Activated naive CD4-positive, alpha-beta T cell treated with Interleukin-2 at 50 U/mL for 16 hours (primary cell): ENCODE measurements at regions not wholly inside any gene's neighbourhood (a gene's known extent, or its start where the extent isn't known, plus 50 kb on each side); places are given as distances from the start of the nearest gene placed in this dataset.
A peak's percentile ranks its signal among the peaks of the same experiment; 100 is the strongest.

ENCODE experiments used
- DNase-seq: peaks from one replicate; pipeline ENCODE4 v3.0.0-alpha.2; 2020

GRCh38 chr14:38074081-38074480 is 133.6 kb upstream of the SSTR1 start:
- DNase-seq = no peak

- DNase-seq = no peak
Measured at GRCh38 chr14:38074754-38075153, 132.9 kb upstream of the SSTR1 start.

GRCh38 chr14:38078393-38078792 is 129.3 kb upstream of the SSTR1 start:
- DNase-seq = peak; percentile 25

- no peak for DNase-seq
Measured at GRCh38 chr14:38079268-38079667, 128.4 kb upstream of the SSTR1 start.

DNA sequence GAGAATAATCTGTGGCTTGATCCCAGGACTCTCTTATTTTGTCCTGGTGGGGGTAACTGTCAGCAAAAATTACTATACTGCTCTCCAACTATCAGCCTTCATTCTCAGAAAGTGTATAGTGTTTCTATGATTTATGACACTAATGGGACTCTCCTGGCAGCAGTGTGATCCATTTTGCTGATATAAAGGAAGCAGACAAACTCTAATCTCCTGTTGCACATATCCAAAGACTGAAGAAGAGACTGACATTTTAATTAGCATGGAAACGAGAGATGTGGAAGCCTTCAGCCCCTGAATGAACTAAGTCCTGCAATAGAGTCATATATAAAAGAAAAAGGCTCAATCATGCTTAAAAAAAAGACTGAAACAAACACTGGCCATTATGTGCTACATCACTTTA is 127.8 kb upstream of the SSTR1 start:
- no peak for DNase-seq

GRCh38 chr14:38080696-38081095 is 127.0 kb upstream of the SSTR1 start:
- DNase-seq = no peak

- DNase-seq = no peak
Measured at GRCh38 chr14:38083039-38083438, 124.7 kb upstream of the SSTR1 start.

- DNase-seq = no peak
Measured at GRCh38 chr14:38089123-38089522, 118.6 kb upstream of the SSTR1 start.

DNA sequence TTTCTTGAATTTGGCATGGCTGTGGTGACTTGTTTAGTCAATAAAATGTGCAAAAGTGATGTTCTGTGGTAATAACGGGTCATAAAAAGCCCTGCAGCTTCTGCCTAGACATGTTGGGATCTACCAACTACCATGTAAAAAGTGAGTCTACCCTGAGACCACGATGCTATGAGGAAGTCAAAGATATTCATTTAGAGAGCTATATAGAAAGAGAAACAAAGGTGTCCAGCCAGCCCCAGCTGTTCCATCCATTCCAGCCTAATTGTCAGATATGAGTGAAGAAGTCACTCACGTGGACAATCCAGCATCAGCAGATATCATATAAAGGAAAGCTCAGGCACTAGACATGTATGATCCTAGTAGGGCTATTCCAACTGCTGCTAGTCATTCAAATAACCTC is 117.2 kb upstream of the SSTR1 start:
- DNase-seq = no peak

DNA sequence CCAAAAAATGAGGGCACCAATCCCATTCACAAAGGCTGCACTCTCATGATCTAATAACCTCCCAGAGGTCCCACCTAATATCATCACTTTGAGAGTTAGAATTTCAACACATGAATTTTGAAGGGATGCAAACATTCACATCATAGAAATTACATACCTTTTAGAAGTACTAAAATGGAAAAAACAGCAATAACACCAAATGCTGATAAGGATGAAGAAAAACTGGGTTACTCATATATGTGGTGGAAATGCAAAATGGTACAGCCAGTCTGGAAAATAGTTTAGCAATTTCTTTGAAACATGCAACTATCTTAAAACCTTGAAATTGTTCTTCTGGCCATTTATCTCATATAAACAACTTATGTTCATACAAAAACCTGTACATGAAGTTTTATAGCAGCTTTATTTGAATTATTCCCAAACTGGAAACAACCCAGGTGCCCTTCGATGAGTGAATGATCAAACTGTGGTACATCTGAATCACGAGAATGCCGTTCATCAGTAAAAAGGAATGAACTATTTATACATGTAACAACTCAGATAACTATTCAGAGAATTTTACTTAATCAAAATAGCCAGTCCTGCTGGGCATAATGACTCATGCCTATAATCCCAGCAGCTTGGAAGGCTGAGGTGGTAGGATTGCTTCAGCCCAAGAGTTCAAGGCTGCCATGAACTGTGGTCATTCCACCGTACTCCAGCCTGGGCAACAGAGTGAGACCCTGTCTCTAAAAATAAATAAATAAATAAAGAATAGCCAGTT is 109.4 kb upstream of the SSTR1 start:
- DNase-seq = no peak

GRCh38 chr14:38101679-38102078 is 106.0 kb upstream of the SSTR1 start:
- DNase-seq = no peak

GRCh38 chr14:38103542-38104225 is 104.0 kb upstream of the SSTR1 start:
- DNase-seq = no peak

DNA sequence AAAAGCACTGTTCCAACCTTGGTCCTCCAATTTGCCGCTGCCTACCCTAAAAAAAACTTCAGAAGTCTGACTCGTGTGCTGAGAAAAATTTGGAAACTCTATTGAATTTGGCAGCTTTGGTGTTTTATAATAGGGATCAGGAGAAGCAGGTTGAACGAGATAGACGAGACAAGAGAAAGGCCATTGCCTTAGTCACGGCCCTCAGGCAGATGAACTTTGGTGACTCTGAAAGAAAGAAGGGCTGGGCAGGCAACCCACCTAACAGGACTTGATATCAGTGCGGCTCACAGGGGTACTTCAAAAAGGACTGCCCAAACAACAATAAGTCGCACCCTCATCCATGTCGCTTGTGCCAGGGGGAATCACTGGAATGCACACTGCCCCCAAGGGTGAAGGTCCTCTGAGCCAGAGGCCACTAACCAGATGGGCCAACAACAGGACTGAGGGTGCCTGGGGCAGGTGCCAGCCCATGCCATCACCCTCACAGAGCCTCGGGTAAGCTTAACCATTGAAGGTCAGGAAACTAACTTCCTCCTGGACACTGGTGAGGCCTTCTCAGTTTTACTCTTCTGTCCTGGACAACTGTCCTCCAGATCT is 102.5 kb upstream of the SSTR1 start:
- DNase-seq = no peak

DNA sequence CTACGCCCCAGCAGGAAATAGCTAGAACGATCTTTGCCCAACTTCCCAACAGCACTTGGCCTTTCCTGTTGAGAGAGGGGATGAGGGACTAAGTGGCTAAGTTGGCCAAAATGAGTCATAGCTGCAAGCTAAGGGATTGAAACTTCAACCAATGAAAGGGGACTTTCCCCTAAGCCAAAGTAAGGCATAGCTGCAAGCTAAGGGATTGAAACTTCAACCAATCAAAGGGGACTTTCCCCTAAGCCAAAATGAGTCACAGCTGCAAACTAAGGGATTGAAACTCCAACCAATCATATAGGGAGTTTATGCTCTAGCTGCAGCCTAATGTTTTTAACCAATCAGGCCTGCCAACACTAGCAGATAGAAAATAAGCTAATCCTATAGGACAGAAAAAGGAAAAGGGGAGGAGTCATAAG is 100.5 kb upstream of the SSTR1 start:
- no peak for DNase-seq

GRCh38 chr14:38108681-38109080 is 99.0 kb upstream of the SSTR1 start:
- no peak for DNase-seq

DNA sequence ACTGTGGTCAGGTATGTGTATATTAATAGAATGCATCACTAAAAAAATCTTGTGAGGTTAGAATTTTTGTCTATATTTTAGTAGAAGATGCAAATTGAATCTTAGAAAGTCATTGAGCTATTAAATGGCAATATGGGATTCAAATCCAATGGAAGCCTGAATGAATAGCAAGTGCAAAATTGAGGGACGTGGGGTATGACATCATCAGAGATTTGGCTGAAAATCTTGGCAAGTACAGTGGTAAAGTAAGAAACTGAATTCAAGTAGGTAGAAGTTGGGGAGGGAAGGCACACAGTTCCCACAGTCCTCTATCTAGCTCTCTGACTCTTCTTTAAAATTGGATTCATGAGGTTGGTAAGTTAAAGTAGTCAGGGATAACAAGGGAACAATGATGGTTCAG is 97.4 kb upstream of the SSTR1 start:
- no peak for DNase-seq

- DNase-seq = no peak
Measured at GRCh38 chr14:38111046-38111445, 96.7 kb upstream of the SSTR1 start.

GRCh38 chr14:38113546-38113945 is 94.2 kb upstream of the SSTR1 start:
- DNase-seq = no peak

DNA sequence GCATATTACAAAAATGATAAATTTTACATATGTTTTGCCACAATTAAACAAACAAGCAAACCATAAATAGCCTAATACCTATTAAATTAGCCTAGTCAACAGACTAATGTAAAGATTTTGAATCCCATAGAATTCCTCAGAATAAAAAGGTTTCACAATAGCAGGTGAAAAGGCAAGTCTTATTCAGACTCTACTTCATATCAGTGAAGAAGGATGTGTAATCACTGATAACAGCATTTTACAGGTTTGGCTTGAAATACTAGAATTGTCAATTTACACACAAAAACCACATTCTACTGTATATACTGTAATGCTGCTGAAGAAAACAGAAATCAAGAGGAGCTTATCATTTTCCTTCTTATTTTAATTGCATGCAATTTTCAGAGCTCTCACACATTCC is 90.8 kb upstream of the SSTR1 start:
- no peak for DNase-seq

DNA sequence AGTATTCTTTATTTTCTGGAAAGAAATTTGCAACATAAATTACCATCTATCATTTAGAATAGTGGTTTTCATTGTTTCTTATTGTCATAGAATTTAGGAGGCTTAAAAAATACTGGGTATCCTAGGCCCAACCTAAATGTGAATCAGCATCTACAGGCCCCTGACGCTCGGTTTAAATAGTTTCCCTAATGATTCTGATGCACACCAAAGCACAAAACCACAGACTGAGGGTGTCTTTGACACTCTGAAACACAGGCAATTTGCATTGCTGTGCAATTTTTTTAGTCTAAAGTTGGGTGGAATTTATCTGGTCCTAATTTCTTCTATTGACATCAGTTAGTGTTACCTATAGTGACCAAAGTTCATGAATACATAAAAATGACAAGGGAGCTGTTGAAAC is 87.6 kb upstream of the SSTR1 start:
- DNase-seq = no peak

- no peak for DNase-seq
Measured at GRCh38 chr14:38121320-38122020, 86.2 kb upstream of the SSTR1 start.

DNA sequence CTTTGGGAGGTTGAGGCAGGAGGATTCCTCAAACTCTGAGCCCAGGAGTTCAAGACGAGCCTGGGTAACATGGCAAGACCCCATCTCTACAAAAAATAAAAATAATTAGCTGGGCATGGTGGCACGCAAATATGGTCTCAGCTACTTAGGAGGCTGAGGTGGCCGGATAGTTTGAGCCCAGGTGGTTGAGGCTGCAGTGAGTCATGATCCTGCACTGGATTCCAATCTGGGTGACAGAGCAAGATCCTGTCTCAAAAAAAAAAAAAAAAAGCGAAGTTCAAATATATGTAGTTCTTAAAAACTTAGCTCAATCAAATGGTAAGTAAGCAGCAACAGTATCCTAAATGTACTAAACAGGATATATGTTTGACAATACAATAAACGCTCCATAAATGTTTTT is 85.5 kb upstream of the SSTR1 start:
- DNase-seq = no peak

DNA sequence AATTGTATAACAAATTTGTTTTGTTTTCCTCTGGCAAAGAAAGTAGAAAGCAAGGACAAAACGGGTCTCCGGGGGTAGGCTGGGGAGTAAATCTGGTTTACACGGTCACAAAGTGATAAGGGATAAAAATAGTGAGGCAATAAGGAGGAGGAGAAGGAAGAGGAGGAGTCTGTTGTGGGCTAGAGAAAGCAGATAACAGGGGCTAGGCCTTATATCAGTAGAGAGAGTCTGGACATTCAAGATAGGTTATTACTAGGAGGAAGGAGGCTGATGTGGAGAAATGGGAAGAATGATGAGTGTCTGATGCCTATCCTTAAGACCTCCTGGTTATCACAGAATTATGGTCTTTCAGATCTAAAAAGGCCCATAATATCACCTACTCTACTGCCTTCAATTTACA is 83.2 kb upstream of the SSTR1 start:
- no peak for DNase-seq
